GM04504 (cell line): ENCODE measurements at regions not wholly inside any gene's neighbourhood (a gene's known extent, or its start where the extent isn't known, plus 50 kb on each side); places are given as distances from the start of the nearest gene placed in this dataset.

Source experiments
- DNase-seq: peaks from one replicate; pipeline ENCODE4 v3.0.0-alpha.2; 2012; ENCODE audit warnings: low read depth

- DNase-seq, result no peak
Observed at GRCh38 chr9:92185681-92186080, 70.5 kb upstream of the SPTLC1 start.

DNA sequence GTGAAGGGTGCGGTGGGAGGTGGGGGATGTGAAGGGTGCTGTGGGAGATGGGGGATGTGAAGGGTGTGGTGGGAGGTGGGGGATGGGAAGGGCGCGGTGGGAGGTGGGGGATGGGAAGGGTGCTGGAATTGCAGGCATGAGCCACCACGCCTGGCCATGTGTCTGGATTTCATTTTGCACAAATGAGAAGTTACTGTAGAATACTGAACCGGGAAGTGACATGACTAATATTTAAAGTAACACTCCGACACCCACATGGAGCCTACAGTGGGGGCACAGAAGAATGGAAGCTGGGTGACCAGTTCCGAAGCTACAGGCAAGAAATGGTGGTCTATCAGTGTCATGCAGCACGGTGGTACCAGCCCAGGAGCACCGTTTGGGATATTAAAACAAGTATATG lies 69.9 kb upstream of the SPTLC1 start:
- no peak for DNase-seq

GRCh38 chr9:92184041-92184564 lies 68.9 kb upstream of the SPTLC1 start:
- no peak for DNase-seq

DNA sequence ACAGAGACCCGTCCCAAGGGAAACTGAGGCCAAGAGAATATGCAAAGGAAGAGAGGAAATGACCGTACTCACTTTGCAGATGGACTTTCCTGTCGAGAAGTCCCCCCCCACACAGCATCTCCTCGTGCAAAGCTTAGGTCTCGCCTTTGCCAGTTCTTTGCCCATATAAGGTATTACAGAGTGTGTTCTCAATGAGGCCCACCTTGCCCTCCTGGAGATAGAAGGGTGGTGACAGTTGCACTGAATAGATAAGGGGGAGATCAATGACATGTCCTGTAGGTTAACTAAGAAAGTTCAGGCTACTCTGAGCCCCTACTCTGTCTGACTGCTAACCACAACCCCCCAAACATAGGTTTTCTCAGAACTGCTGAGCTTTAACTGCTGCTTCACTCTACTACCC lies 68.2 kb upstream of the SPTLC1 start:
- no peak for DNase-seq

- DNase-seq, result no peak
Observed at GRCh38 chr9:92181296-92181695, 66.1 kb upstream of the SPTLC1 start.

GRCh38 chr9:92180669-92181181 lies 65.5 kb upstream of the SPTLC1 start:
- DNase-seq, result peak; percentile 84

DNA sequence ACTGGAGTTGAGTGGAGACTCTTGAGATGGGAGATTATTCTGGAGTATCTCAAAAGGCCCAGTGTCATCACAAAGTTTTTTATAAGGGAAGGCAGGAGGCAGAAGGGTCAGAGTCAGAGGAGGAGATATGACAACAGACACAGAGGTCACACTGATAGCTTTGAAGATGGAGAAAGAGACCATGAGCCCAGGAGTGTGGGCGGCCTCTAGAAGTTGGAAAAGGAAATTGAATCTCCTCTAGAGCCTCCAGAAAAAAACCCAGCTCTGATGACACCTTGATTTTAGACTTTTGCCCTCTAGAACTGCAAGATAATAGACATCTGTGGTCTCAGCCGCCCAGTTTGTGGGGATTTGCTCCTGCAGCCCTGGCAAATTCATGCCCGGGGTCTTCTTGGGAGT lies 64.8 kb upstream of the SPTLC1 start:
- DNase-seq, result no peak

- no peak for DNase-seq
Observed at GRCh38 chr9:92179286-92180001, 64.2 kb upstream of the SPTLC1 start.

- DNase-seq, result no peak
Observed at GRCh38 chr9:92177591-92177990, 62.4 kb upstream of the SPTLC1 start.

GRCh38 chr9:92176800-92177185 lies 61.6 kb upstream of the SPTLC1 start:
- no peak for DNase-seq

GRCh38 chr9:92176068-92176799 lies 61.0 kb upstream of the SPTLC1 start:
- DNase-seq, result no peak

DNA sequence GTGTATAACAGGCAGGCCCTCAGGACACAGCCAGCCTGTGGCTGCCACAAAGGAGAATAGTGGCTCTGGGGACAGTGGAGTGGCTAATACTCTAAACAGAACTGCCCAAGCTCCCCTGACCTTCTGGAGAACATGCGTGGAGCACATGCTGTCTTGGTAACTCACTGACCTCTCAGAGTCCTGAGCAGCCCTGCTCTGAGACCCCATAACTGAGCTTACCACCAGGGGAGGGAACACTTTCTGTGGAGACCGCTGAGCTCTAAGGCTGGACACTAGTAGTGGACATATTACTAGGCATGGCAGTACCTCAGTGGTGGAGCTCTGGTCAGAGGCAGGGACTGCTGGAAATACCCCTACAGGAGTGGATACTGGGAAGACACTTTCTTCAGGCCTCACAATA lies 60.2 kb upstream of the SPTLC1 start:
- DNase-seq, result no peak

DNA sequence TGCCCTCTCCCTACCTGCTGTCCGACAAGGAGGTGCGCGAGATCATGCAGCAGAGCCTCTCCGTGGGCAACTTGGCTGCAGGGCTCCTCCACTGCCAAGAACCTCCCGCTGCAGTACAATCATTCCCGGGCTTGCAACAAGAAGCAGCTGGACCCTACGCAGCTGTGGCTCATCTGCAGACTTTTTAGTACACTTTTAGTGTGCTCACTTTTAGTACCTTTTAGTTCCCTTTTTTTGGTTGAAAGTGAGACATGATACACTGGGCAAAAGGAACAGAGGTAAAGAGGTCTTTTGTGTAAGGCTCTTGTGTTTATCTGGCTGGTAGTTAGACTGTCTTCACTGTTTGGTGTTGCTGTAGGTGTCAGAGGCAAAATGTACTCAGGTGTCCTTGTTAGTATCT lies 58.1 kb upstream of the SPTLC1 start:
- no peak for DNase-seq

- DNase-seq, result no peak
Observed at GRCh38 chr9:92171822-92172221, 56.6 kb upstream of the SPTLC1 start.

GRCh38 chr9:92171281-92171680 lies 56.1 kb upstream of the SPTLC1 start:
- no peak for DNase-seq

GRCh38 chr9:92170848-92171247 lies 55.6 kb upstream of the SPTLC1 start:
- no peak for DNase-seq

GRCh38 chr9:92165484-92165883 lies 50.3 kb upstream of the SPTLC1 start:
- no peak for DNase-seq
